Testis (tissue), 2 donors: ENCODE measurements at regions not wholly inside any gene's neighbourhood (a gene's known extent, or its start where the extent isn't known, plus 50 kb on each side); places are given as distances from the start of the nearest gene placed in this dataset.

Source experiments
- DNase-seq: peaks from one replicate; pipeline ENCODE4 v3.0.0-alpha.2; 2019
- H3K27ac ChIP-seq, 2 donors: fragments of 200-600 bp; sonication (generic); one replicate each; pipeline ENCODE4 v1.5.1; 2019
- H3K27me3 ChIP-seq: fragments of 200-600 bp; sonication (generic); one replicate; pipeline ENCODE4 v1.5.1; 2019
- H3K36me3 ChIP-seq: fragments of 200-600 bp; sonication (generic); one replicate; pipeline ENCODE4 v1.5.1; 2017; ENCODE audit warnings: low read depth; ENCODE audit errors: missing control alignments
- H3K4me1 ChIP-seq: fragments of 200-600 bp; sonication (generic); one replicate; pipeline ENCODE4 v1.5.1; 2019
- H3K4me3 ChIP-seq, 2 donors: fragments of 200-600 bp; sonication (generic); one replicate each; pipeline ENCODE4 v1.5.1; 2017 to 2019
- H3K9me3 ChIP-seq: fragments of 200-600 bp; sonication (generic); one replicate; pipeline ENCODE4 v1.5.1; 2017
- POLR2A ChIP-seq: fragments of 450-650 bp; IDR thresholded peaks from one replicate; pipeline ENCODE4 v1.6.1; 2017; ENCODE audit warnings: antibody characterized with exemption, mild to moderate bottlenecking, moderate library complexity
- WGBS, 2 donors: methylation state at CpG; one replicate each; pipeline ENCODE4 v1.1.5; 2018; 5-methylcytosine and 5-hydroxymethylcytosine counted together
- intact Hi-C: fragments of 100-400 bp; cut with DNase I; formaldehyde crosslinking; loops from one replicate; pipeline ENCODE4 v1.15.1; 2023; ENCODE audit warnings: low total_unique reads
- TF ChIP-seq, protein P1 (sequence below), 3 experiments: fragments of 450-650 bp in 2 of 3; fragments of 200-600 bp in 1 of 3; sonication (generic) in 1 of 3; IDR thresholded peaks; one replicate each; pipeline ENCODE4 v1.5.1; 2016 to 2019; ENCODE audit warnings: antibody characterized with exemption in 3 of 3, mild to moderate bottlenecking in 2 of 3, moderate library complexity in 1 of 3

DNA sequence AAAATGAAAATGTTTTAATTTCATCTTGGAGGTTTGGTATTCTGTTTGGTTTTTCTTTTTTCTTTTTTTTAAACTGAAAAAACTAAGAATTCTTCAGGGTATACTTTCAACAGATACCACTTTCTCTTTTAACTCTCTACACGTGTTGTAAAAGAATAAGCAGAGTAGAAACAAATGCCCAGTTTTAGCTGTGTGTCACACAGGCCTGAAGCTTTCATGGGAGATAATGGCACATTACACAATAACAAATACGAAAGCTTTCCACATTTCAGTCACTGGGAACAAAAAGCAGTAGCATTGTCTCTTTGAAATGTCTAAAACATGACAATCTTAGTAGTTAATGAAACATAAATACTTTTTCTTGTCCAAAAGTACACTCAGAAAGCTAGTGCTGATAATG lies 818.5 kb downstream of the TBL1XR1 start:
- no peaks in the 10 kb centered on the region for H3K9me3 ChIP-seq
- no peaks in the 10 kb centered on the region for H3K27me3 ChIP-seq
- TF ChIP-seq, protein P1, sequence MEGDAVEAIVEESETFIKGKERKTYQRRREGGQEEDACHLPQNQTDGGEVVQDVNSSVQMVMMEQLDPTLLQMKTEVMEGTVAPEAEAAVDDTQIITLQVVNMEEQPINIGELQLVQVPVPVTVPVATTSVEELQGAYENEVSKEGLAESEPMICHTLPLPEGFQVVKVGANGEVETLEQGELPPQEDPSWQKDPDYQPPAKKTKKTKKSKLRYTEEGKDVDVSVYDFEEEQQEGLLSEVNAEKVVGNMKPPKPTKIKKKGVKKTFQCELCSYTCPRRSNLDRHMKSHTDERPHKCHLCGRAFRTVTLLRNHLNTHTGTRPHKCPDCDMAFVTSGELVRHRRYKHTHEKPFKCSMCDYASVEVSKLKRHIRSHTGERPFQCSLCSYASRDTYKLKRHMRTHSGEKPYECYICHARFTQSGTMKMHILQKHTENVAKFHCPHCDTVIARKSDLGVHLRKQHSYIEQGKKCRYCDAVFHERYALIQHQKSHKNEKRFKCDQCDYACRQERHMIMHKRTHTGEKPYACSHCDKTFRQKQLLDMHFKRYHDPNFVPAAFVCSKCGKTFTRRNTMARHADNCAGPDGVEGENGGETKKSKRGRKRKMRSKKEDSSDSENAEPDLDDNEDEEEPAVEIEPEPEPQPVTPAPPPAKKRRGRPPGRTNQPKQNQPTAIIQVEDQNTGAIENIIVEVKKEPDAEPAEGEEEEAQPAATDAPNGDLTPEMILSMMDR (IDR thresholded peaks at IDR 0.05) = no peak
- TF ChIP-seq POLR2A = no peak
- no peaks in the 10 kb centered on the region for H3K36me3 ChIP-seq
- H3K4me3 ChIP-seq = no peak overlapping the region
- H3K27ac ChIP-seq = no peak overlapping the region
- DNase-seq = no peak
- WGBS, 2 donors = 52 to 61% methylated on average over 2 of the region's 2 CpGs
- H3K4me1 ChIP-seq = no peaks in the 10 kb centered on the region
- intact Hi-C loops = no loop called here

DNA sequence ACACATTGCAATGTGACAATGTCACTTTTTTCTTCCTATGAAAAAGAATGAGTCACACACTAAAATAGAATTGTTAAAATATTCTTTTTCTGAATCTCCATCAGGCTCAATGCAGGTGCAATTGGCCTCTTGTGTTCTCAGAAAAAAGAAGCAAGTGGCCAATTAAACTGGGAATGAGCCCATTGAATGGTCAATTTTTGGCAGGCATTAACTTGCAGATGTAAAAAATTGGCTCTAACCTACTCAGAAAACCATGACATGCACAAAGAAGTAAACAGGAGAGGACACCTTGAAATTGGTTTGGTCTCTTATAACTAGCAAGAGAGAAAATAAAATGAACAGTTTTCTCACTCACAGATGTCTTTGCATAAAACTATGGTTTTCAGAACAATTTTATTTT lies 820.8 kb downstream of the TBL1XR1 start:
- Histone ChIP-seq H3K27ac (no peak overlapping the region), H3K4me1 (no peaks in the 10 kb centered on the region), H3K36me3 (no peaks in the 10 kb centered on the region), H3K9me3 (no peaks in the 10 kb centered on the region), H3K27me3 (no peaks in the 10 kb centered on the region), H3K4me3 (no peak overlapping the region)
- DNase-seq = no peak
- TF ChIP-seq POLR2A = no peak
- TF ChIP-seq, protein P1 (IDR thresholded peaks at IDR 0.05) = no peak
- intact Hi-C loops = no loop called here

DNA sequence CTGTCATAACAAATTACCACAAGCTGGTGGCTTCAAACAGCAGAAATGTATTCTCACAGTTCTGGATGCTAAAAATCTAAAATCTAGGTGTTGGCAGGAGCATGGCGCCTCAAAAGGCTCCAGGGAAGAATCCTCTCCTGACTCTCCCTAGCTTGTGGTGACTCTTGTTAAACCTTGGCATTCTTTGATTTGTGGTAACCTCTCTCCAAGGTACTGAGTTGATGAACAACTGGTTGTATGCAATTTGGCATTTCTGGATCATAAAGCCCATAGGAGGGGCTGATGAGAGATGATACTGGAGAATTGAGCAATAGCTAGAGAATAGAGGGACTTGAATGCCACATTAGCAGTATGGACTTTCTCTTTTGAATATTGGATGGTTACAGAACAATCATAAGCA lies 821.8 kb downstream of the TBL1XR1 start:
- no peak for TF ChIP-seq POLR2A
- TF ChIP-seq, protein P1 (IDR thresholded peaks at IDR 0.05) = no peak
- no peaks in the 10 kb centered on the region for H3K9me3 ChIP-seq
- DNase-seq = no peak
- H3K27ac ChIP-seq = no peak overlapping the region
- H3K36me3 ChIP-seq = no peaks in the 10 kb centered on the region
- H3K27me3 ChIP-seq = no peaks in the 10 kb centered on the region
- intact Hi-C loops = no loop called here
- 92 to 100% methylated on average over 1 of the region's 1 CpG for WGBS, 2 donors
- no peak overlapping the region for H3K4me3 ChIP-seq
- H3K4me1 ChIP-seq = no peaks in the 10 kb centered on the region

DNA sequence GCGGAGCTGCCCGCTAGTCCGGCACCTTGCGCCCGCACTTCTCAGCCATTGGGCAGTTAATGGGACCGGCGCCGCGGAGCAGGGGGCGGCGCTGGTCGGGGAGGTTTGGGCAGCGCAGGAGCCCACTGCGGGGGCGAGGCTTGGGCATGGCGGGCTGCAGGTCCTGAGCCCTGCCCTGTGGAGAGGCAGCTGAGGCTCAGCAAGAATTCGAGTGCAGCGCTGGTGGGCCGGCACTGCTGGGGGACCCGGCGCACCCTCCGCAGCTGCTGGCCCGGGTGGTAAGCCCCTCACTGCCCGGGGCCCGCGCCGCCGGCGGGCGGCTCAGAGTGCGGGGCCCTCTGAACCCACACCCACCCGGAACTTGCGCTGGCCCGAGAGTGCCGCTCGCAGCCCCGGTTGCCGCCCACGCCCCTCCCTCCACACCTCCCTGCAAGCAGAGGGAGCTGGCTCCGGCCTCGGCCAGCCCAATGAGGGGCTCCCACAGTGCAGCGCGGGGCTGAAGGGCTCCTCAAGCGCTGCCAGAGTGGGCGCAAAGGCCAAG lies 835.0 kb downstream of the TBL1XR1 start:
- no peaks in the 10 kb centered on the region for H3K36me3 ChIP-seq
- peak; percentile 34 for DNase-seq
- H3K27ac ChIP-seq = no peak overlapping the region
- intact Hi-C loops = no loop called here
- no peaks in the 10 kb centered on the region for H3K9me3 ChIP-seq
- peak overlapping the region; percentile 42 to 50 for H3K4me3 ChIP-seq
- 76 to 89% methylated on average over 9 to 29 of the region's 45 CpGs for WGBS, 2 donors
- H3K4me1 ChIP-seq = no peaks in the 10 kb centered on the region
- TF ChIP-seq, protein P1 (IDR thresholded peaks at IDR 0.05) = no peak
- no peak for TF ChIP-seq POLR2A
- H3K27me3 ChIP-seq = no peaks in the 10 kb centered on the region

DNA sequence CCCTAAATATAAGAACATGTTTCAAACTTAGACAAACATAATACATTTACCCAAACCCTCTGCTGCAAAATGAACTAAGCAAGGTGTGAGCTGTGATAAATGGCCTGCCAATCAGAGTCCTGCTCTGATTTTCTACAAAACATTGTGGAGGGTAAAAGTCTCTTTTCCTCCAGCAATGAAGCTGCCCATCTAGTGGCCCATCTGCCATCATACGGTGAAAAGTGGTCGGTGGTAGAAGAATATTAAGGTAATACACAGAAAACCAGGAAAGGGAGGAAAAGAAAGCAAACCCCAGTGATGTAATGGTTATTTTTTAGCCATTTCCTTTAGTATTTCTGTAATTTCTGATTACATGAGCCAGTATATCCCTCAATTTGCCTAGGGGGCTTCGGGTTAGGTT lies 838.1 kb downstream of the TBL1XR1 start:
- H3K9me3 ChIP-seq = no peaks in the 10 kb centered on the region
- TF ChIP-seq POLR2A = no peak
- TF ChIP-seq, protein P1 (IDR thresholded peaks at IDR 0.05) = no peak
- 68 to 81% methylated on average over 3 of the region's 3 CpGs for WGBS, 2 donors
- H3K4me3 ChIP-seq = no peak overlapping the region
- DNase-seq = no peak
- no peaks in the 10 kb centered on the region for H3K4me1 ChIP-seq
- no peaks in the 10 kb centered on the region for H3K36me3 ChIP-seq
- no peaks in the 10 kb centered on the region for H3K27me3 ChIP-seq
- intact Hi-C loops = no loop called here
- no peak overlapping the region for H3K27ac ChIP-seq
